B cell (primary cell): ENCODE measurements at regions not wholly inside any gene's neighbourhood (a gene's known extent, or its start where the extent isn't known, plus 50 kb on each side); places are given as distances from the start of the nearest gene placed in this dataset.

Experiments used
- ATAC-seq: fragments of 200-7000 bp; cut with Tn5 transposase; one replicate; pipeline ENCODE4 v1.10.0; 2021; ENCODE audit warnings: low read depth, mild to moderate bottlenecking, moderate number of reproducible peaks, moderate library complexity
- CTCF ChIA-PET: fragments of 350-600 bp; sonication (Branson Sonifier 250); formaldehyde crosslinking; loops from one replicate; lab custom pipeline; 2021; ENCODE audit warnings: antibody characterized with exemption, inconsistent platforms; lab: Charles Lee
- POLR2A ChIA-PET: fragments of 350-600 bp; sonication (Branson Sonifier 250); formaldehyde crosslinking; loops from one replicate; lab custom pipeline; 2021; ENCODE audit warnings: antibody characterized with exemption; lab: Charles Lee
- DNase-seq: peaks from one replicate; pipeline ENCODE4 v3.0.0; 2013
- H2AFZ ChIP-seq: 2 replicates; pipeline ENCODE4 v1.6.1; 2012; ENCODE audit warnings: mild to moderate bottlenecking, low read depth, low read length; ENCODE audit not compliant: insufficient read depth, poor library complexity, severe bottlenecking
- H3K27ac ChIP-seq, 2 donors: 1 replicate in 1 of 2; 2 replicates in 1 of 2; pipeline ENCODE4 v1.5.1; 2012 to 2013; ENCODE audit warnings: low read length in 2 of 2, mild to moderate bottlenecking in 2 of 2, moderate library complexity in 1 of 2
- H3K27me3 ChIP-seq, 4 experiments: fragments of 200-600 bp in 1 of 4; sonication (generic) in 1 of 4; replicated peaks in 1 of 4; 1 replicate in 2 of 4; 2 replicates in 2 of 4; pipeline versions ENCODE4 v1.6.1 to v1.7.0; 2013 to 2016; ENCODE audit warnings: low read length in 3 of 4, mild to moderate bottlenecking in 2 of 4, mixed read lengths in 1 of 4, moderate library complexity in 1 of 4; ENCODE audit not compliant: insufficient read depth in 4 of 4, control insufficient read depth in 3 of 4; ENCODE audit errors: control extremely low read depth in 1 of 4
- H3K36me3 ChIP-seq, 2 experiments: replicated peaks in 1 of 2; 1 replicate in 1 of 2; 2 replicates in 1 of 2; pipeline versions ENCODE4 v1.6.1 to v1.7.1; 2013; ENCODE audit warnings: low read length in 1 of 2; ENCODE audit not compliant: insufficient read depth in 2 of 2, control insufficient read depth in 1 of 2; ENCODE audit errors: control extremely low read depth in 1 of 2, extremely low read depth in 1 of 2
- H3K4me1 ChIP-seq, 2 donors: fragments of 200-600 bp in 1 of 2; sonication (generic) in 1 of 2; 1 replicate in 1 of 2; 2 replicates in 1 of 2; pipeline versions ENCODE4 v1.5.1 to v1.6.1; 2013 to 2017; ENCODE audit warnings: low read length in 2 of 2; ENCODE audit not compliant: control insufficient read depth in 2 of 2, insufficient read depth in 2 of 2
- H3K4me2 ChIP-seq: replicated peaks from 2 replicates; pipeline ENCODE3; 2012; ENCODE audit warnings: mild to moderate bottlenecking, low read depth, low read length; ENCODE audit not compliant: poor library complexity, severe bottlenecking
- H3K4me3 ChIP-seq, 5 experiments: fragments of 200-600 bp in 1 of 5; sonication (generic) in 1 of 5; 1 replicate in 3 of 5; 2 replicates in 2 of 5; pipeline versions ENCODE4 v1.5.1 to v1.7.0; 2011 to 2016; ENCODE audit warnings: low read length in 4 of 5, mild to moderate bottlenecking in 4 of 5, low read depth in 2 of 5, control low read depth in 1 of 5, moderate library complexity in 1 of 5; ENCODE audit not compliant: insufficient read depth in 1 of 5; ENCODE audit errors: control extremely low read depth in 1 of 5, extremely low read depth in 1 of 5
- H3K79me2 ChIP-seq: fragments of 200-600 bp; sonication (generic); one replicate; pipeline ENCODE4 v1.6.0; 2016; ENCODE audit warnings: low read length; ENCODE audit not compliant: control insufficient read depth, insufficient read depth
- H3K9ac ChIP-seq: fragments of 200-600 bp; sonication (generic); 2 replicates; pipeline ENCODE4 v1.6.1; 2017; ENCODE audit warnings: mild to moderate bottlenecking, low read length, moderate library complexity
- H3K9me3 ChIP-seq, 3 donors: one replicate each; pipeline versions ENCODE4 v1.6.1 to v1.7.1; 2013; ENCODE audit warnings: low read length in 2 of 3; ENCODE audit not compliant: control insufficient read depth in 2 of 3, insufficient read depth in 1 of 3; ENCODE audit errors: control extremely low read depth in 1 of 3
- H4K20me1 ChIP-seq: 2 replicates; pipeline ENCODE4 v1.6.0; 2012; ENCODE audit warnings: mild to moderate bottlenecking, low read length; ENCODE audit not compliant: insufficient read depth, control insufficient read depth, poor library complexity, severe bottlenecking
- H3K27ac Mint-ChIP-seq: one replicate; pipeline ENCODE4 v1.8.0; 2021; ENCODE audit warnings: mixed read lengths
- H3K27me3 Mint-ChIP-seq: one replicate; pipeline ENCODE4 v1.8.0; 2021; ENCODE audit warnings: mixed read lengths
- H3K4me1 Mint-ChIP-seq: one replicate; pipeline ENCODE4 v1.8.0; 2021; ENCODE audit warnings: mixed read lengths
- H3K4me3 Mint-ChIP-seq: one replicate; pipeline ENCODE4 v1.8.0; 2021; ENCODE audit warnings: mixed read lengths
- H3K9me3 Mint-ChIP-seq: one replicate; pipeline ENCODE4 v1.8.0; 2022; ENCODE audit warnings: mixed read lengths; ENCODE audit not compliant: insufficient read depth
- EZH2 ChIP-seq: IDR thresholded peaks from 2 replicates; pipeline ENCODE4 v1.6.1; 2012; ENCODE audit warnings: borderline replicate concordance, low read depth, mild to moderate bottlenecking, moderate library complexity, low read length; ENCODE audit not compliant: insufficient read depth, poor library complexity, severe bottlenecking
- WGBS: methylation state at CpG from one replicate; pipeline ENCODE4 v1.1.5; 2013; ENCODE audit warnings: missing lambda C conversion rate; ENCODE audit not compliant: insufficient coverage; 5-methylcytosine and 5-hydroxymethylcytosine counted together
- intact Hi-C: fragments of 100-400 bp; cut with micrococcal nuclease; formaldehyde crosslinking; loops from one replicate; pipeline ENCODE4 v1.10.0; 2022
- TF ChIP-seq, protein P1 (sequence below): fragments of 200-600 bp; IDR thresholded peaks from one replicate; pipeline ENCODE4 v1.8.0; 2022; ENCODE audit warnings: antibody characterized with exemption, mild to moderate bottlenecking

- ATAC-seq = no peak
These were observed 173.7 kb downstream of the MBOAT1 start for GRCh38 chr6:20038410-20039204.

GRCh38 chr6:20044883-20045282 lies 167.4 kb downstream of the MBOAT1 start:
- CTCF ChIA-PET = no interaction called here

More at GRCh38 chr6:20038410-20039204, 173.7 kb downstream of the MBOAT1 start:
- Histone ChIP-seq H3K27me3 (no peaks in the 10 kb centered on the region), H3K27ac (no peak overlapping the region), H3K79me2 (no peaks in the 10 kb centered on the region), H3K9ac (no peak overlapping the region), H2AFZ (no peak overlapping the region), H3K36me3 (no peaks in the 10 kb centered on the region), H3K9me3 (peaks cover 0 to 4% (median 0%) of the 10 kb centered on the region in 3 donors), H3K4me3 (no peak overlapping the region), H3K4me2 (no peak overlapping the region), H4K20me1 (no peaks in the 10 kb centered on the region), H3K4me1 (no peaks in the 10 kb centered on the region)
- no peaks in the 10 kb centered on the region for H3K9me3 Mint-ChIP-seq
- no peak overlapping the region for H3K27ac Mint-ChIP-seq
- no peak for DNase-seq
- 80% methylated on average over 3 of the region's 7 CpGs for WGBS
- no peaks in the 10 kb centered on the region for H3K4me1 Mint-ChIP-seq
- ChIA-PET POLR2A (no interaction called here), CTCF (no interaction called here)
- H3K4me3 Mint-ChIP-seq = no peak overlapping the region
- H3K27me3 Mint-ChIP-seq = no peaks in the 10 kb centered on the region
- TF ChIP-seq, protein P1, sequence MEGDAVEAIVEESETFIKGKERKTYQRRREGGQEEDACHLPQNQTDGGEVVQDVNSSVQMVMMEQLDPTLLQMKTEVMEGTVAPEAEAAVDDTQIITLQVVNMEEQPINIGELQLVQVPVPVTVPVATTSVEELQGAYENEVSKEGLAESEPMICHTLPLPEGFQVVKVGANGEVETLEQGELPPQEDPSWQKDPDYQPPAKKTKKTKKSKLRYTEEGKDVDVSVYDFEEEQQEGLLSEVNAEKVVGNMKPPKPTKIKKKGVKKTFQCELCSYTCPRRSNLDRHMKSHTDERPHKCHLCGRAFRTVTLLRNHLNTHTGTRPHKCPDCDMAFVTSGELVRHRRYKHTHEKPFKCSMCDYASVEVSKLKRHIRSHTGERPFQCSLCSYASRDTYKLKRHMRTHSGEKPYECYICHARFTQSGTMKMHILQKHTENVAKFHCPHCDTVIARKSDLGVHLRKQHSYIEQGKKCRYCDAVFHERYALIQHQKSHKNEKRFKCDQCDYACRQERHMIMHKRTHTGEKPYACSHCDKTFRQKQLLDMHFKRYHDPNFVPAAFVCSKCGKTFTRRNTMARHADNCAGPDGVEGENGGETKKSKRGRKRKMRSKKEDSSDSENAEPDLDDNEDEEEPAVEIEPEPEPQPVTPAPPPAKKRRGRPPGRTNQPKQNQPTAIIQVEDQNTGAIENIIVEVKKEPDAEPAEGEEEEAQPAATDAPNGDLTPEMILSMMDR = no peak
- no peak for TF ChIP-seq EZH2
- intact Hi-C loops = no loop called here

More at GRCh38 chr6:20044883-20045282, 167.4 kb downstream of the MBOAT1 start:
- intact Hi-C loops = no loop called here
- H3K9me3 ChIP-seq = peaks cover 0 to 4% (median 0%) of the 10 kb centered on the region in 3 donors
- H3K27ac ChIP-seq = no peak overlapping the region
- Mint-ChIP-seq H3K27me3 (no peaks in the 10 kb centered on the region), H3K27ac (no peak overlapping the region), H3K4me1 (no peaks in the 10 kb centered on the region), H3K4me3 (no peak overlapping the region), H3K9me3 (no peaks in the 10 kb centered on the region)
- H3K4me1 ChIP-seq = no peaks in the 10 kb centered on the region
- TF ChIP-seq, protein P1 = no peak
- no peak for TF ChIP-seq EZH2
- no peak overlapping the region for H3K4me3 ChIP-seq
- no peak overlapping the region for H2AFZ ChIP-seq
- H3K4me2 ChIP-seq = no peak overlapping the region
- no peaks in the 10 kb centered on the region for H3K36me3 ChIP-seq
- no peaks in the 10 kb centered on the region for H3K79me2 ChIP-seq
- no peak overlapping the region for H3K9ac ChIP-seq
- no peaks in the 10 kb centered on the region for H4K20me1 ChIP-seq
- no peaks in the 10 kb centered on the region for H3K27me3 ChIP-seq
- POLR2A ChIA-PET = no interaction called here
- 100% methylated on average over 1 of the region's 1 CpG for WGBS
- no peak for ATAC-seq
- DNase-seq = no peak
